ENCODE measurements at regions not wholly inside any gene's neighbourhood (a gene's known extent, or its start where the extent isn't known, plus 50 kb on each side); places are given as distances from the start of the nearest gene placed in this dataset.

DNA sequence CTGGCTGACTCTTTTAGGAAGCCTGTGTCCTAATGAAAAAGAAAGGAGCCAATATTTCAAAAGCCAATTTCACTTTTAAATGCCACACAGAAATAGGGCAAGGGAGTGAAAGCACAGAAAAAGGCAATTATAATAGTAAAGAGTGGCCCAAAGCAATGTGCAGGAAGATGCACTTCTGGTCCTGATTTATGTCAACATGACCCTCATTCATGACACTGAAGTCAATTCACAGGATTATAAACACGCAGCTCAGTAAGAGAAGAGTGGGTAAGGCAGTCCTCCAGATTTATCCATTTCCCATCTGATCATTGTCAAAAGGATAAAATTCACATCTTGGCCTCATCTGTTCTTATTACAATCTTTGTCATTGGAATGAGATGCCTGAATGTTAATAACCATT is 1049.7 kb upstream of the RAG2 start:
- Histone ChIP-seq H3K36me3 (ENCODE audit: control insufficient read depth in 2 of 2, insufficient read depth in 2 of 2, low read length in 1 of 2) (no peaks in the 10 kb centered on the region), H3K27me3 (replicated peaks in 1 of 2; ENCODE audit: control insufficient read depth in 2 of 2, insufficient read depth in 2 of 2, low read length in 1 of 2) (no peaks in the 10 kb centered on the region), H3K4me1 (ENCODE audit: control insufficient read depth, insufficient read depth, low read length) (no peaks in the 10 kb centered on the region), H3K4me3 (no peak overlapping the region), H4K20me1 (ENCODE audit: control insufficient read depth, insufficient read depth) (no peaks in the 10 kb centered on the region), H3K9ac (ENCODE audit: control insufficient read depth, insufficient read depth, low read length) (no peak overlapping the region), H3K9me3 (replicated peaks; ENCODE audit: control insufficient read depth, insufficient read depth, low read length) (no peaks in the 10 kb centered on the region), H2AFZ (ENCODE audit: control insufficient read depth, low read depth, low read length) (no peak overlapping the region), H3K79me2 (ENCODE audit: control insufficient read depth, insufficient read depth, low read length) (no peaks in the 10 kb centered on the region), H3K4me2 (ENCODE audit: control insufficient read depth, insufficient read depth) (no peak overlapping the region), H3K27ac (ENCODE audit: control insufficient read depth, insufficient read depth) (no peak overlapping the region)
- intact Hi-C loops (cut with micrococcal nuclease; ENCODE audit: unreplicated experiment) (no loop called here), in situ Hi-C loops (cut with MboI) (no loop called here)
- DNase-seq (ENCODE audit: low read depth, low spot score) (no peak), FAIRE-seq (no peak), ATAC-seq (no peak)
- CTCF ChIA-PET = no interaction called here
- no TSS peak for BruUV-seq (replicated peaks)
- SMC1A ChIA-PET (ENCODE audit: uncharacterized antibody, unreplicated experiment) = no interaction called here
- RAD21 ChIA-PET (ENCODE audit: unreplicated experiment) = no interaction called here
- WGBS (ENCODE audit: insufficient coverage, insufficient replicate concordance, low lambda C conversion rate, missing lambda C conversion rate) = 0% methylated on average over 1 of the region's 1 CpG
- POLR2A ChIA-PET = no interaction called here
- TF ChIP-seq SIN3A (IDR thresholded peaks at IDR 0.05; ENCODE audit: low read depth, low read length) = no peak
- no peak for TF ChIP-seq TBL1XR1 (IDR thresholded peaks at IDR 0.05; ENCODE audit: low read depth, low read length)
- no peak for TF ChIP-seq POLR2A (IDR thresholded peaks at IDR 0.05; ENCODE audit: low read depth, low read length)
- no peak for TF ChIP-seq RAD21 (IDR thresholded peaks at IDR 0.05; ENCODE audit: insufficient read depth, low read depth, low read length)
- TF ChIP-seq MTA2 (IDR thresholded peaks at IDR 0.05; ENCODE audit: low read depth) = no peak
- TF ChIP-seq, protein P1, sequence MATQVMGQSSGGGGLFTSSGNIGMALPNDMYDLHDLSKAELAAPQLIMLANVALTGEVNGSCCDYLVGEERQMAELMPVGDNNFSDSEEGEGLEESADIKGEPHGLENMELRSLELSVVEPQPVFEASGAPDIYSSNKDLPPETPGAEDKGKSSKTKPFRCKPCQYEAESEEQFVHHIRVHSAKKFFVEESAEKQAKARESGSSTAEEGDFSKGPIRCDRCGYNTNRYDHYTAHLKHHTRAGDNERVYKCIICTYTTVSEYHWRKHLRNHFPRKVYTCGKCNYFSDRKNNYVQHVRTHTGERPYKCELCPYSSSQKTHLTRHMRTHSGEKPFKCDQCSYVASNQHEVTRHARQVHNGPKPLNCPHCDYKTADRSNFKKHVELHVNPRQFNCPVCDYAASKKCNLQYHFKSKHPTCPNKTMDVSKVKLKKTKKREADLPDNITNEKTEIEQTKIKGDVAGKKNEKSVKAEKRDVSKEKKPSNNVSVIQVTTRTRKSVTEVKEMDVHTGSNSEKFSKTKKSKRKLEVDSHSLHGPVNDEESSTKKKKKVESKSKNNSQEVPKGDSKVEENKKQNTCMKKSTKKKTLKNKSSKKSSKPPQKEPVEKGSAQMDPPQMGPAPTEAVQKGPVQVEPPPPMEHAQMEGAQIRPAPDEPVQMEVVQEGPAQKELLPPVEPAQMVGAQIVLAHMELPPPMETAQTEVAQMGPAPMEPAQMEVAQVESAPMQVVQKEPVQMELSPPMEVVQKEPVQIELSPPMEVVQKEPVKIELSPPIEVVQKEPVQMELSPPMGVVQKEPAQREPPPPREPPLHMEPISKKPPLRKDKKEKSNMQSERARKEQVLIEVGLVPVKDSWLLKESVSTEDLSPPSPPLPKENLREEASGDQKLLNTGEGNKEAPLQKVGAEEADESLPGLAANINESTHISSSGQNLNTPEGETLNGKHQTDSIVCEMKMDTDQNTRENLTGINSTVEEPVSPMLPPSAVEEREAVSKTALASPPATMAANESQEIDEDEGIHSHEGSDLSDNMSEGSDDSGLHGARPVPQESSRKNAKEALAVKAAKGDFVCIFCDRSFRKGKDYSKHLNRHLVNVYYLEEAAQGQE (IDR thresholded peaks at IDR 0.05; ENCODE audit: low read depth, low read length) = no peak
- TF ChIP-seq CBFB (IDR thresholded peaks at IDR 0.05; ENCODE audit: low read depth) = no peak
- TF ChIP-seq CBX3 (IDR thresholded peaks at IDR 0.05; ENCODE audit: borderline replicate concordance, low read depth) = no peak
- TF ChIP-seq IKZF2 (IDR thresholded peaks at IDR 0.05) = no peak
- TF ChIP-seq SUPT20H (IDR thresholded peaks at IDR 0.05; ENCODE audit: borderline replicate concordance, control insufficient read depth, low read depth, low read length) = no peak
- TF ChIP-seq CBX5 (IDR thresholded peaks at IDR 0.05; ENCODE audit: low read depth) = no peak
- no peak for TF ChIP-seq TARDBP (IDR thresholded peaks at IDR 0.05; ENCODE audit: borderline replicate concordance)
- TF ChIP-seq SMAD1 (IDR thresholded peaks at IDR 0.05; ENCODE audit: low read depth, partially characterized antibody) = no peak
- no peak for TF ChIP-seq PRDM15 (CRISPR knock-in tag; IDR thresholded peaks at IDR 0.05)
- TF ChIP-seq SMC3 (IDR thresholded peaks at IDR 0.05; ENCODE audit: borderline replicate concordance, low read length) = no peak
- no peak for TF ChIP-seq STAT1 (conservative IDR thresholded peaks at IDR 0.05)
- TF ChIP-seq STAT3 (IDR thresholded peaks at IDR 0.05; ENCODE audit: low read depth, low read length) = no peak

Data from GM12878 (cell line).